GM13976 (cell line): ENCODE measurements at regions not wholly inside any gene's neighbourhood (a gene's known extent, or its start where the extent isn't known, plus 50 kb on each side); places are given as distances from the start of the nearest gene placed in this dataset.
A peak's percentile ranks its signal among the peaks of the same experiment; 100 is the strongest.

Source experiments
- DNase-seq: peaks from one replicate; pipeline ENCODE4 v3.0.0; 2012; ENCODE audit warnings: low spot score
- in situ Hi-C: fragments of 300-500 bp; cut with MboI; formaldehyde crosslinking; loops from one replicate; pipeline ENCODE4 v1.12.0; 2022; ENCODE audit warnings: low sequenced_read_pairs, mixed read lengths, inconsistent platforms; ENCODE audit not compliant: unreplicated experiment
- TF ChIP-seq, protein P1 (sequence below): IDR thresholded peaks from 2 replicates; pipeline ENCODE4 v1.5.1; 2012; ENCODE audit warnings: borderline replicate concordance, mild to moderate bottlenecking; ENCODE audit not compliant: insufficient read depth; ENCODE audit errors: extremely low read depth, missing control alignments, control extremely low read depth

GRCh38 chr5:4876804-4877203, 263.3 kb upstream of the ADAMTS16 start:
- no peak for DNase-seq
- in situ Hi-C loops, result loop anchor here (25.0 kb wide), 1 partner anchor 535 kb away; the partner anchor contains the start of gene ICE1
- TF ChIP-seq, protein P1, sequence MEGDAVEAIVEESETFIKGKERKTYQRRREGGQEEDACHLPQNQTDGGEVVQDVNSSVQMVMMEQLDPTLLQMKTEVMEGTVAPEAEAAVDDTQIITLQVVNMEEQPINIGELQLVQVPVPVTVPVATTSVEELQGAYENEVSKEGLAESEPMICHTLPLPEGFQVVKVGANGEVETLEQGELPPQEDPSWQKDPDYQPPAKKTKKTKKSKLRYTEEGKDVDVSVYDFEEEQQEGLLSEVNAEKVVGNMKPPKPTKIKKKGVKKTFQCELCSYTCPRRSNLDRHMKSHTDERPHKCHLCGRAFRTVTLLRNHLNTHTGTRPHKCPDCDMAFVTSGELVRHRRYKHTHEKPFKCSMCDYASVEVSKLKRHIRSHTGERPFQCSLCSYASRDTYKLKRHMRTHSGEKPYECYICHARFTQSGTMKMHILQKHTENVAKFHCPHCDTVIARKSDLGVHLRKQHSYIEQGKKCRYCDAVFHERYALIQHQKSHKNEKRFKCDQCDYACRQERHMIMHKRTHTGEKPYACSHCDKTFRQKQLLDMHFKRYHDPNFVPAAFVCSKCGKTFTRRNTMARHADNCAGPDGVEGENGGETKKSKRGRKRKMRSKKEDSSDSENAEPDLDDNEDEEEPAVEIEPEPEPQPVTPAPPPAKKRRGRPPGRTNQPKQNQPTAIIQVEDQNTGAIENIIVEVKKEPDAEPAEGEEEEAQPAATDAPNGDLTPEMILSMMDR, result no peak

DNA sequence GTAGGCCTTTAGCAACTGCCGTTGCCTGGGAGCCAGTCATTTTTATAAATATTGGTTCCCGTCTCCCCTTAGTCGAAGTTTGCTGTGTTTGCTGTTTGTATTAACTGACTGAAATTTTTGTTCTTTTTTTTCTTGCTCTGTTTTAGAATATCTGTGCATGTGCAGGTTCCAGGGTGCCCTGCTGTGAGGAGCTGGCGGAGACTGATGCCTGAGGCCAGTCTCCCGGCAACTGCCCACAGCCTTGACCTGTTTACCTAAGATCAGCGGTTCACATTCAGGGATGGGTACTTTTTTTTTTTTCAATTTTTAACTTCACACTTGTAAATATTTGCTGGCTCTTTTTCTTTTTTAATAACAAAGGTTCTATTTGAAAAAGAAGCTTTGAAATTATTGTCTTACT, 262.6 kb upstream of the ADAMTS16 start:
- no peak for DNase-seq
- in situ Hi-C loops, result loop anchor here (25.0 kb wide), 1 partner anchor 535 kb away; the partner anchor contains the start of gene ICE1
- TF ChIP-seq, protein P1, result no peak

DNA sequence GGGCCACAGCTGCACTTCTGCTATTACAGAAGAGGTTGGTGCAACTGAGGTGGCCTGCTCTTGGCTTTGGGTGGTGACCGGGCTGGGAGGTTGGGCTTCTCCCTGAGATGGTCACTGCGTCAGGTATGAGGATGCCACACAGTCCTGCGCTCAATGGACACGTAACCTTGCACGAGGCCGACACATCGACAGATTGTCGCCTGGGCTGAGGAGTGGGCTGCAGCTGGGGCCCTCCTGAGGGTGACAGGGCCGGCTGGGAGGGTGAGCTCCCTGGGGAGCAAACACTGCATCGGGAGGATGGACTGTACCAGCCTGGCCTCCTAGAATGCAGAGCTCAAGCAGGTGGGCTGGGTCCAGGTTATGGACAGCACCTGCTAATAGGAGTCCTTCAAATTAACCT, 261.1 kb upstream of the ADAMTS16 start:
- TF ChIP-seq, protein P1, result no peak
- in situ Hi-C loops, result loop anchor here (25.0 kb wide), 1 partner anchor 533 kb away; the partner anchor contains the start of gene ICE1
- DNase-seq, result no peak

DNA sequence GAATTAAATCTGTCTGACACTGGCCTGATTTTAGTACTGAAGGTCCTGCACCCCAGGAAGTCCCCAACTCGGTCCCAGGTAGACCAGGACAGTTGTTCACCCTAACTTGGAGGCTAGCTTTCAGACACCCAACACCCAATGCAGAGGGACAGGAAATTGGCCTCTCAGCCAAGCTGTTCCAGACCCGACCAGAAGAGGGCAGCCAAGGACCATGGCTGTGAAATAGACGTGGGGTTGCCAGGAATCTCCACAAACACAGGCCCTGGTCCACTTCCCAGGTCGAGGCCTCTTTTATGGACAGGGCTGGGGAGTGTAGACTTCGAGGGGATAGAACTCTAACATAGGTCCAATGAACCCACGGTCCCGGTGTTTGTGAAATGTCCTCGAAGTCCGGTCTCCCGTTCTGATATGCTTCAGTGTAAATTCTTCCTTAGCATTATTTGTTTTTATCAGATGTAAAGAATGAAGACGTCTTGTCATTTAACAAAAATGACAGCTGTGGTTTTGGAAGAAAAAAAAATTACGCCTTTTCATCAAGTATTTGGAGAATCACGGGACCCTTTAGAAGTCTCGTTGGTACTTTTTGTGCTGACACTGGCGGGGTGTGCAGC, 260.3 kb upstream of the ADAMTS16 start:
- TF ChIP-seq, protein P1, result peak; percentile 92
- in situ Hi-C loops, result loop anchor here (25.0 kb wide), 1 partner anchor 533 kb away; the partner anchor contains the start of gene ICE1
- peak; percentile 83 for DNase-seq

- DNase-seq, result no peak
Measured at GRCh38 chr5:4880304-4880741, 259.8 kb upstream of the ADAMTS16 start.

GRCh38 chr5:4881366-4882002, 258.6 kb upstream of the ADAMTS16 start:
- in situ Hi-C loops, result loop anchor here (25.0 kb wide), 1 partner anchor 531 kb away; the partner anchor contains the start of gene ICE1
- no peak for DNase-seq

More at GRCh38 chr5:4880304-4880741, 259.8 kb upstream of the ADAMTS16 start:
- TF ChIP-seq, protein P1, result no peak
- in situ Hi-C loops, result loop anchor here (25.0 kb wide), 1 partner anchor 532 kb away; the partner anchor contains the start of gene ICE1

More at GRCh38 chr5:4881366-4882002, 258.6 kb upstream of the ADAMTS16 start:
- TF ChIP-seq, protein P1, result no peak
